Ectodermal cell (in vitro differentiated cells): ENCODE measurements at regions not wholly inside any gene's neighbourhood (a gene's known extent, or its start where the extent isn't known, plus 50 kb on each side); places are given as distances from the start of the nearest gene placed in this dataset.
"Not testable (repeated sequence)": the region's sequence is repeated elsewhere in the genome, so short reads cannot be mapped to it uniquely, and the experiment has no call there.

ENCODE experiments used
- H3K27ac ChIP-seq: 2 replicates; pipeline ENCODE4 v1.7.0; 2013; ENCODE audit warnings: mild to moderate bottlenecking, low read depth, low read length; ENCODE audit not compliant: insufficient read depth, poor library complexity, severe bottlenecking
- H3K27me3 ChIP-seq: 2 replicates; pipeline ENCODE4 v1.7.0; 2013; ENCODE audit warnings: mild to moderate bottlenecking, low read length; ENCODE audit not compliant: insufficient read depth, control insufficient read depth, poor library complexity, severe bottlenecking
- H3K36me3 ChIP-seq: one replicate; pipeline ENCODE4 v1.7.0; 2013; ENCODE audit warnings: low read length; ENCODE audit not compliant: control insufficient read depth, insufficient read depth
- H3K4me1 ChIP-seq: one replicate; pipeline ENCODE4 v1.7.0; 2013; ENCODE audit warnings: low read length; ENCODE audit not compliant: control insufficient read depth, insufficient read depth
- H3K4me3 ChIP-seq: 2 replicates; pipeline ENCODE4 v1.7.0; 2013; ENCODE audit warnings: low read depth, low read length, control low read depth; ENCODE audit not compliant: insufficient read depth
- H3K9me3 ChIP-seq: 2 replicates; pipeline ENCODE4 v1.7.0; 2013; ENCODE audit warnings: mild to moderate bottlenecking, low read length, moderate library complexity; ENCODE audit not compliant: control insufficient read depth
- WGBS, 2 experiments: methylation state at CpG; one replicate each; pipeline ENCODE4 v1.1.7; 2013; ENCODE audit warnings: missing lambda C conversion rate in 2 of 2; 5-methylcytosine and 5-hydroxymethylcytosine counted together

- H3K36me3 ChIP-seq, result no peaks in the 10 kb centered on the region
- H3K9me3 ChIP-seq, result no peaks in the 10 kb centered on the region
- H3K4me1 ChIP-seq, result no peaks in the 10 kb centered on the region
- H3K4me3 ChIP-seq, result no peak overlapping the region
- no peak overlapping the region for H3K27ac ChIP-seq
- WGBS, 2 experiments, result 100% methylated on average over 1 of the region's 2 CpGs
- H3K27me3 ChIP-seq, result no peaks in the 10 kb centered on the region
These were observed 1086.9 kb downstream of the PCDH7 start for GRCh38 chr4:31807036-31807435.

GRCh38 chr4:31844350-31844749 lies 1124.2 kb downstream of the PCDH7 start:
- no peak overlapping the region for H3K4me3 ChIP-seq
- H3K27me3 ChIP-seq, result no peaks in the 10 kb centered on the region
- H3K27ac ChIP-seq, result no peak overlapping the region
- no peaks in the 10 kb centered on the region for H3K4me1 ChIP-seq
- WGBS, 2 experiments, result no CpG with 5 or more reads among the region's 1 CpG
- H3K36me3 ChIP-seq, result no peaks in the 10 kb centered on the region
- no peaks in the 10 kb centered on the region for H3K9me3 ChIP-seq

- Histone ChIP-seq H3K27me3 (no peaks in the 10 kb centered on the region), H3K4me3 (no peak overlapping the region), H3K27ac (no peak overlapping the region), H3K4me1 (no peaks in the 10 kb centered on the region), H3K9me3 (no peaks in the 10 kb centered on the region), H3K36me3 (no peaks in the 10 kb centered on the region)
- 87 to 97% methylated on average over 2 of the region's 2 CpGs for WGBS, 2 experiments
These were observed 1131.8 kb downstream of the PCDH7 start for GRCh38 chr4:31851946-31852345.

GRCh38 chr4:31877429-31877828 lies 1157.3 kb downstream of the PCDH7 start:
- WGBS, 2 experiments, result 96 to 98% methylated on average over 1 to 2 of the region's 2 CpGs
- H3K36me3 ChIP-seq, result no peaks in the 10 kb centered on the region
- no peaks in the 10 kb centered on the region for H3K9me3 ChIP-seq
- no peak overlapping the region for H3K4me3 ChIP-seq
- H3K4me1 ChIP-seq, result no peaks in the 10 kb centered on the region
- no peak overlapping the region for H3K27ac ChIP-seq
- no peaks in the 10 kb centered on the region for H3K27me3 ChIP-seq

GRCh38 chr4:31880837-31881236 lies 1160.7 kb downstream of the PCDH7 start:
- H3K27me3 ChIP-seq, H3K9me3 ChIP-seq, H3K4me3 ChIP-seq, H3K27ac ChIP-seq, H3K36me3 ChIP-seq, H3K4me1 ChIP-seq: not testable (repeated sequence)
- WGBS, 2 experiments, result 80 to 98% methylated on average over 1 to 2 of the region's 2 CpGs

GRCh38 chr4:31896349-31896748 lies 1176.2 kb downstream of the PCDH7 start:
- Histone ChIP-seq H3K4me3 (no peak overlapping the region), H3K4me1 (no peaks in the 10 kb centered on the region), H3K27me3 (no peaks in the 10 kb centered on the region), H3K36me3 (no peaks in the 10 kb centered on the region), H3K9me3 (no peaks in the 10 kb centered on the region), H3K27ac (no peak overlapping the region)

- Histone ChIP-seq H3K36me3 (no peaks in the 10 kb centered on the region), H3K9me3 (no peaks in the 10 kb centered on the region), H3K27me3 (no peaks in the 10 kb centered on the region), H3K4me1 (no peaks in the 10 kb centered on the region), H3K27ac (no peak overlapping the region), H3K4me3 (no peak overlapping the region)
- WGBS, 2 experiments, result 93 to 95% methylated on average over 3 of the region's 3 CpGs
These were observed 1185.2 kb downstream of the PCDH7 start for GRCh38 chr4:31905363-31905762.

GRCh38 chr4:31908261-31908660 lies 1188.1 kb downstream of the PCDH7 start:
- H3K9me3 ChIP-seq, result no peaks in the 10 kb centered on the region
- no peaks in the 10 kb centered on the region for H3K36me3 ChIP-seq
- H3K27ac ChIP-seq, result no peak overlapping the region
- no peaks in the 10 kb centered on the region for H3K27me3 ChIP-seq
- H3K4me3 ChIP-seq, result no peak overlapping the region
- H3K4me1 ChIP-seq, result no peaks in the 10 kb centered on the region
- WGBS, 2 experiments, result 89 to 94% methylated on average over 2 to 3 of the region's 3 CpGs

GRCh38 chr4:31917334-31917733 lies 1197.2 kb downstream of the PCDH7 start:
- Histone ChIP-seq H3K9me3 (no peaks in the 10 kb centered on the region), H3K36me3 (no peaks in the 10 kb centered on the region), H3K27ac (no peak overlapping the region), H3K27me3 (no peaks in the 10 kb centered on the region), H3K4me3 (no peak overlapping the region), H3K4me1 (no peaks in the 10 kb centered on the region)
- 78 to 93% methylated on average over 1 of the region's 1 CpG for WGBS, 2 experiments

GRCh38 chr4:31918891-31919290 lies 1198.7 kb downstream of the PCDH7 start:
- 63 to 75% methylated on average over 1 to 3 of the region's 5 CpGs for WGBS, 2 experiments

GRCh38 chr4:31923634-31924033 lies 1203.5 kb downstream of the PCDH7 start:
- Histone ChIP-seq H3K4me1 (no peaks in the 10 kb centered on the region), H3K36me3 (no peaks in the 10 kb centered on the region), H3K27ac (no peak overlapping the region), H3K9me3 (no peaks in the 10 kb centered on the region), H3K4me3 (no peak overlapping the region), H3K27me3 (no peaks in the 10 kb centered on the region)
- 91 to 95% methylated on average over 4 of the region's 4 CpGs for WGBS, 2 experiments

More at GRCh38 chr4:31918891-31919290, 1198.7 kb downstream of the PCDH7 start:
- Histone ChIP-seq H3K27me3 (no peaks in the 10 kb centered on the region), H3K36me3 (no peaks in the 10 kb centered on the region), H3K9me3 (no peaks in the 10 kb centered on the region), H3K4me3 (no peak overlapping the region), H3K4me1 (no peaks in the 10 kb centered on the region), H3K27ac (no peak overlapping the region)
